Aorta (tissue), 5 donors: ENCODE measurements at regions not wholly inside any gene's neighbourhood (a gene's known extent, or its start where the extent isn't known, plus 50 kb on each side); places are given as distances from the start of the nearest gene placed in this dataset.

ENCODE experiments used
- ATAC-seq: fragments of 200-7000 bp; cut with Tn5 transposase; one replicate; pipeline ENCODE4 v1.9.1; 2022; ENCODE audit warnings: moderate library complexity; ENCODE audit not compliant: low FRiP score
- DNase-seq, 2 donors: peaks; one replicate each; pipeline ENCODE4 v3.0.0-alpha.2; 2020
- H3K27ac ChIP-seq, 2 donors: one replicate each; pipeline ENCODE4 v1.5.1; 2013; ENCODE audit warnings: low read length in 2 of 2, mild to moderate bottlenecking in 2 of 2, moderate library complexity in 2 of 2, control low read depth in 1 of 2, inconsistent platforms in 1 of 2, low read depth in 1 of 2
- H3K27me3 ChIP-seq, 2 donors: one replicate each; pipeline ENCODE4 v1.6.1; 2013; ENCODE audit warnings: control low read depth in 1 of 2, low read length in 1 of 2, mild to moderate bottlenecking in 1 of 2, moderate library complexity in 1 of 2; ENCODE audit not compliant: insufficient read depth in 2 of 2, control insufficient read depth in 1 of 2
- H3K36me3 ChIP-seq, 2 donors: one replicate each; pipeline ENCODE4 v1.6.1; 2013; ENCODE audit warnings: control low read depth in 1 of 2, low read length in 1 of 2, mild to moderate bottlenecking in 1 of 2; ENCODE audit not compliant: insufficient read depth in 2 of 2, control insufficient read depth in 1 of 2
- H3K4me1 ChIP-seq, 2 donors: one replicate each; pipeline ENCODE4 v1.6.1; 2013; ENCODE audit warnings: low read length in 2 of 2, control low read depth in 1 of 2, mild to moderate bottlenecking in 1 of 2, moderate library complexity in 1 of 2; ENCODE audit not compliant: insufficient read depth in 2 of 2, control insufficient read depth in 1 of 2
- H3K4me3 ChIP-seq, 2 donors: one replicate each; pipeline ENCODE4 v1.5.1; 2013; ENCODE audit warnings: low read length in 2 of 2, control low read depth in 1 of 2, mild to moderate bottlenecking in 1 of 2
- H3K9me3 ChIP-seq: one replicate; pipeline ENCODE4 v1.6.1; 2013; ENCODE audit warnings: mild to moderate bottlenecking, low read length; ENCODE audit not compliant: control insufficient read depth
- WGBS, 2 donors: extraction: QIAGEN DNeasy Blood & Tissue Kit; methylation state at CpG; one replicate each; pipeline ENCODE4 v1.1.7; 2013; 5-methylcytosine and 5-hydroxymethylcytosine counted together
- intact Hi-C, 2 donors: fragments of 100-400 bp; cut with DNase I; formaldehyde crosslinking; loops; one replicate each; pipeline versions ENCODE4 v1.14.2 to v1.15.0; 2022
- donor health status: healthy with polysubstance abuse.
- donor health status: Bipolar disorder and iron deficiency.
- donor health status: DM: no; HTN: no; CAD: no.
- donor health status: DM: no; HTN: no; CAD: no.
- donor health status: DM: yes; HTN: yes; CAD: no.

GRCh38 chr14:73784988-73785313, 66.7 kb upstream of the PTGR2 start:
- Histone ChIP-seq H3K4me3 (no peak overlapping the region), H3K36me3 (no peaks in the 10 kb centered on the region), H3K27ac (peak overlapping the region; percentile 50 to 95), H3K27me3 (no peaks in the 10 kb centered on the region), H3K4me1 (peaks cover 4 to 7% of the 10 kb centered on the region in 2 donors), H3K9me3 (no peaks in the 10 kb centered on the region)
- WGBS, 2 donors = 46 to 51% methylated on average over 4 of the region's 4 CpGs
- intact Hi-C loops = loop anchor here in 1 of 2 donors (5.0 kb wide), 1 partner anchor 33 kb away; no protein-coding TSS in a partner anchor
- DNase-seq (peak in 1 of 2 donors; percentile 43), ATAC-seq (no peak)

GRCh38 chr14:73784181-73784987, 67.2 kb upstream of the PTGR2 start:
- peak in 1 of 2 donors; percentile 42 for DNase-seq
- H3K36me3 ChIP-seq = no peaks in the 10 kb centered on the region
- no peaks in the 10 kb centered on the region for H3K27me3 ChIP-seq
- no peaks in the 10 kb centered on the region for H3K9me3 ChIP-seq
- intact Hi-C loops = no loop called here
- peaks cover 4 to 7% of the 10 kb centered on the region in 2 donors for H3K4me1 ChIP-seq
- H3K27ac ChIP-seq = peak overlapping the region; percentile 1 to 95
- WGBS, 2 donors = 24 to 27% methylated on average over 8 of the region's 8 CpGs
- ATAC-seq = no peak
- no peak overlapping the region for H3K4me3 ChIP-seq

- Histone ChIP-seq H3K4me3 (no peak overlapping the region), H3K36me3 (no peaks in the 10 kb centered on the region), H3K27ac (peak overlapping the region; percentile 10 to 78), H3K4me1 (peaks cover 4 to 7% of the 10 kb centered on the region in 2 donors), H3K9me3 (no peaks in the 10 kb centered on the region), H3K27me3 (no peaks in the 10 kb centered on the region)
- DNase-seq (peak; percentile 30 to 44), ATAC-seq (no peak)
- intact Hi-C loops = no loop called here
- 58 to 64% methylated on average over 10 of the region's 10 CpGs for WGBS, 2 donors
Observed at GRCh38 chr14:73783107-73783727, 68.4 kb upstream of the PTGR2 start.

GRCh38 chr14:73782623-73783022, 68.4 kb upstream of the PNMA1 start:
- Histone ChIP-seq H3K27me3 (no peaks in the 10 kb centered on the region), H3K4me3 (no peak overlapping the region), H3K27ac (peak overlapping the region in 1 of 2 donors; percentile 48), H3K36me3 (no peaks in the 10 kb centered on the region), H3K4me1 (peaks cover 4 to 7% of the 10 kb centered on the region in 2 donors), H3K9me3 (no peaks in the 10 kb centered on the region)
- 75 to 88% methylated on average over 2 of the region's 2 CpGs for WGBS, 2 donors
- DNase-seq (peak in 1 of 2 donors; percentile 32), ATAC-seq (no peak)
- intact Hi-C loops = no loop called here

- Histone ChIP-seq H3K27ac (no peak overlapping the region), H3K36me3 (no peaks in the 10 kb centered on the region)
- intact Hi-C loops = no loop called here
Observed at GRCh38 chr14:73780896-73781295, 66.7 kb upstream of the PNMA1 start.

GRCh38 chr14:73780391-73780790, 66.2 kb upstream of the PNMA1 start:
- H3K4me1 ChIP-seq = peaks cover 4 to 7% of the 10 kb centered on the region in 2 donors
- 78 to 84% methylated on average over 4 of the region's 4 CpGs for WGBS, 2 donors
- DNase-seq (peak in 1 of 2 donors; percentile 9), ATAC-seq (no peak)
- no peak overlapping the region for H3K27ac ChIP-seq
- no peaks in the 10 kb centered on the region for H3K9me3 ChIP-seq
- H3K4me3 ChIP-seq = no peak overlapping the region
- H3K27me3 ChIP-seq = no peaks in the 10 kb centered on the region
- H3K36me3 ChIP-seq = no peaks in the 10 kb centered on the region
- intact Hi-C loops = no loop called here

More at GRCh38 chr14:73780896-73781295, 66.7 kb upstream of the PNMA1 start:
- Histone ChIP-seq H3K9me3 (no peaks in the 10 kb centered on the region), H3K4me1 (peaks cover 4 to 7% of the 10 kb centered on the region in 2 donors), H3K27me3 (no peaks in the 10 kb centered on the region), H3K4me3 (no peak overlapping the region)
- ATAC-seq (no peak), DNase-seq (no peak)
- WGBS, 2 donors = 88 to 89% methylated on average over 3 of the region's 3 CpGs

- intact Hi-C loops = no loop called here
- no peaks in the 10 kb centered on the region for H3K36me3 ChIP-seq
- ATAC-seq = no peak
- H3K4me1 ChIP-seq = peaks cover 0 to 2% of the 10 kb centered on the region in 2 donors
- H3K4me3 ChIP-seq = no peak overlapping the region
- no peaks in the 10 kb centered on the region for H3K27me3 ChIP-seq
- WGBS, 2 donors = 91 to 98% methylated on average over 3 of the region's 3 CpGs
- no peak for DNase-seq
- no peaks in the 10 kb centered on the region for H3K9me3 ChIP-seq
- no peak overlapping the region for H3K27ac ChIP-seq
Observed at GRCh38 chr14:73778736-73779135, 64.6 kb upstream of the PNMA1 start.

GRCh38 chr14:73777420-73777819, 63.2 kb upstream of the PNMA1 start:
- WGBS, 2 donors = 63 to 69% methylated on average over 7 of the region's 7 CpGs
- DNase-seq (peak in 1 of 2 donors; percentile 26), ATAC-seq (no peak)
- Histone ChIP-seq H3K27ac (no peak overlapping the region), H3K9me3 (no peaks in the 10 kb centered on the region), H3K4me1 (no peaks in the 10 kb centered on the region), H3K4me3 (no peak overlapping the region), H3K36me3 (no peaks in the 10 kb centered on the region), H3K27me3 (no peaks in the 10 kb centered on the region)
- intact Hi-C loops = no loop called here

- DNase-seq (peak in 1 of 2 donors; percentile 21), ATAC-seq (no peak)
- intact Hi-C loops = no loop called here
- Histone ChIP-seq H3K4me3 (no peak overlapping the region), H3K27ac (no peak overlapping the region), H3K9me3 (no peaks in the 10 kb centered on the region), H3K36me3 (no peaks in the 10 kb centered on the region), H3K4me1 (peaks cover 0 to 3% of the 10 kb centered on the region in 2 donors), H3K27me3 (no peaks in the 10 kb centered on the region)
- WGBS, 2 donors = 72 to 83% methylated on average over 3 of the region's 3 CpGs
Observed at GRCh38 chr14:73776194-73776537, 62.0 kb upstream of the PNMA1 start.
